Neural progenitor cell (in vitro differentiated cells): ENCODE measurements at regions not wholly inside any gene's neighbourhood (a gene's known extent, or its start where the extent isn't known, plus 50 kb on each side); places are given as distances from the start of the nearest gene placed in this dataset.

Source experiments
- CTCF ChIP-seq: fragments of 200-600 bp; sonication (generic); IDR thresholded peaks from 2 replicates; pipeline ENCODE4 v1.5.1; 2017; ENCODE audit warnings: antibody characterized with exemption, mild to moderate bottlenecking
- EZH2 ChIP-seq: fragments of 200-600 bp; sonication (generic); IDR thresholded peaks from 2 replicates; pipeline ENCODE4 v1.6.1; 2017; ENCODE audit warnings: antibody characterized with exemption, mild to moderate bottlenecking, moderate library complexity

- TF ChIP-seq CTCF, result no peak
- no peak for TF ChIP-seq EZH2
These were observed 595.7 kb upstream of the ALG10B start for GRCh38 chr12:37720846-37721245.
